ENCODE measurements at regions not wholly inside any gene's neighbourhood (a gene's known extent, or its start where the extent isn't known, plus 50 kb on each side); places are given as distances from the start of the nearest gene placed in this dataset.

- TF ChIP-seq TOX (CRISPR knock-in tag; IDR thresholded peaks at IDR 0.05; ENCODE audit: borderline replicate concordance) (no peak), OSR1 (CRISPR knock-in tag; IDR thresholded peaks at IDR 0.05) (no peak), RARB (CRISPR knock-in tag; IDR thresholded peaks at IDR 0.05) (no peak), TCF4 (CRISPR knock-in tag; IDR thresholded peaks at IDR 0.05; ENCODE audit: borderline replicate concordance) (no peak), CSDC2 (CRISPR knock-in tag; IDR thresholded peaks at IDR 0.05) (no peak), ZNF70 (CRISPR knock-in tag; IDR thresholded peaks at IDR 0.05) (no peak), ESRRG (CRISPR knock-in tag; IDR thresholded peaks at IDR 0.05) (no peak), ZFP30 (CRISPR knock-in tag; IDR thresholded peaks at IDR 0.05) (no peak)
- no peak for ATAC-seq
Observed at GRCh38 chr21:35833388-35833787, 226.9 kb downstream of the SETD4 start.

- TF ChIP-seq CSRNP3 (CRISPR knock-in tag; IDR thresholded peaks at IDR 0.05) (no peak), POU6F1 (CRISPR knock-in tag; IDR thresholded peaks at IDR 0.05; ENCODE audit: borderline replicate concordance, low read depth) (no peak), RARB (CRISPR knock-in tag; IDR thresholded peaks at IDR 0.05) (no peak)
- ATAC-seq, result no peak
Observed at GRCh38 chr21:35831230-35831629, 229.1 kb downstream of the SETD4 start.

GRCh38 chr21:35829067-35829466 is 231.3 kb downstream of the SETD4 start:
- no peak for ATAC-seq
- TF ChIP-seq RARB (CRISPR knock-in tag; IDR thresholded peaks at IDR 0.05) (no peak), PPARA (CRISPR knock-in tag; IDR thresholded peaks at IDR 0.05; ENCODE audit: borderline replicate concordance) (no peak), ESRRG (CRISPR knock-in tag; IDR thresholded peaks at IDR 0.05) (no peak), GLIS3 (CRISPR knock-in tag; IDR thresholded peaks at IDR 0.05) (no peak), OSR1 (CRISPR knock-in tag; IDR thresholded peaks at IDR 0.05) (no peak), CREB5 (CRISPR knock-in tag; IDR thresholded peaks at IDR 0.05; ENCODE audit: low read depth) (no peak), CSDC2 (CRISPR knock-in tag; IDR thresholded peaks at IDR 0.05) (no peak), POU6F1 (CRISPR knock-in tag; IDR thresholded peaks at IDR 0.05; ENCODE audit: borderline replicate concordance, low read depth) (no peak), TSHZ2 (CRISPR knock-in tag; IDR thresholded peaks at IDR 0.05) (no peak), ZNF70 (CRISPR knock-in tag; IDR thresholded peaks at IDR 0.05) (no peak), ZNF565 (CRISPR knock-in tag; conservative IDR thresholded peaks at IDR 0.05; ENCODE audit: low read depth) (no peak), TCF4 (CRISPR knock-in tag; IDR thresholded peaks at IDR 0.05; ENCODE audit: borderline replicate concordance) (no peak), CSRNP3 (CRISPR knock-in tag; IDR thresholded peaks at IDR 0.05) (no peak), SNAI2 (CRISPR knock-in tag; IDR thresholded peaks at IDR 0.05) (no peak), ZC3H10 (CRISPR knock-in tag; IDR thresholded peaks at IDR 0.05) (no peak), ZFP3 (CRISPR knock-in tag; IDR thresholded peaks at IDR 0.05) (no peak), PATZ1 (CRISPR knock-in tag; IDR thresholded peaks at IDR 0.05; ENCODE audit: borderline replicate concordance) (no peak), TOX (CRISPR knock-in tag; IDR thresholded peaks at IDR 0.05; ENCODE audit: borderline replicate concordance) (no peak)

Measured in SK-N-SH treated with all-trans-retinoic acid at 6 μM for 48 hours (cell line).